Renal cortex interstitium (tissue), 11 donors: ENCODE measurements at regions not wholly inside any gene's neighbourhood (a gene's known extent, or its start where the extent isn't known, plus 50 kb on each side); places are given as distances from the start of the nearest gene placed in this dataset.

Source experiments
- DNase-seq, 11 donors: peaks; one replicate each; pipeline ENCODE4 v3.0.0-alpha.2; 2013; ENCODE audit warnings: low read depth in 9 of 11, low spot score in 4 of 11; ENCODE audit errors: extremely low read depth in 1 of 11

- DNase-seq, result no peak
Observed at GRCh38 chr13:34522808-34523207, 419.3 kb upstream of the NBEA start.

- no peak for DNase-seq
Observed at GRCh38 chr13:34523406-34523805, 418.7 kb upstream of the NBEA start.

GRCh38 chr13:34533941-34534340 lies 408.1 kb upstream of the NBEA start:
- no peak for DNase-seq

- no peak for DNase-seq
Observed at GRCh38 chr13:34542321-34542720, 399.7 kb upstream of the NBEA start.

GRCh38 chr13:34543836-34544235 lies 398.2 kb upstream of the NBEA start:
- no peak for DNase-seq

GRCh38 chr13:34545461-34545860 lies 396.6 kb upstream of the NBEA start:
- no peak for DNase-seq

GRCh38 chr13:34546344-34547250 lies 395.5 kb upstream of the NBEA start:
- DNase-seq, result no peak

GRCh38 chr13:34547929-34548328 lies 394.1 kb upstream of the NBEA start:
- DNase-seq, result no peak

- DNase-seq, result no peak
Observed at GRCh38 chr13:34553376-34553775, 388.7 kb upstream of the NBEA start.

GRCh38 chr13:34555988-34556387 lies 386.1 kb upstream of the NBEA start:
- no peak for DNase-seq

- DNase-seq, result no peak
Observed at GRCh38 chr13:34561033-34561432, 381.0 kb upstream of the NBEA start.

GRCh38 chr13:34567597-34567996 lies 374.5 kb upstream of the NBEA start:
- no peak for DNase-seq

GRCh38 chr13:34570698-34571353 lies 371.2 kb upstream of the NBEA start:
- DNase-seq, result no peak

- DNase-seq, result no peak
Observed at GRCh38 chr13:34571716-34572115, 370.4 kb upstream of the NBEA start.

GRCh38 chr13:34577051-34577450 lies 365.0 kb upstream of the NBEA start:
- DNase-seq, result no peak

- DNase-seq, result no peak
Observed at GRCh38 chr13:34578471-34578870, 363.6 kb upstream of the NBEA start.

GRCh38 chr13:34578917-34579316 lies 363.2 kb upstream of the NBEA start:
- DNase-seq, result no peak

GRCh38 chr13:34583181-34583580 lies 358.9 kb upstream of the NBEA start:
- DNase-seq, result no peak

- DNase-seq, result no peak
Observed at GRCh38 chr13:34587576-34587975, 354.5 kb upstream of the NBEA start.

GRCh38 chr13:34588362-34588761 lies 353.7 kb upstream of the NBEA start:
- DNase-seq, result no peak

- DNase-seq, result no peak
Observed at GRCh38 chr13:34589581-34589980, 352.5 kb upstream of the NBEA start.
